HepG2 (cell line): ENCODE measurements at regions not wholly inside any gene's neighbourhood (a gene's known extent, or its start where the extent isn't known, plus 50 kb on each side); places are given as distances from the start of the nearest gene placed in this dataset.

ENCODE experiments used
- ARNTL ChIP-seq: sonication (generic); formaldehyde crosslinking; IDR thresholded peaks from 2 replicates; pipeline ENCODE4 v1.4.0; 2020; ENCODE audit warnings: mild to moderate bottlenecking, missing genetic modification reagents
- FOSL2 ChIP-seq: sonication (generic); formaldehyde crosslinking; IDR thresholded peaks from 2 replicates; pipeline ENCODE4 v1.4.0; 2020; ENCODE audit warnings: missing genetic modification reagents
- HINFP ChIP-seq: sonication (generic); formaldehyde crosslinking; IDR thresholded peaks from 2 replicates; pipeline ENCODE4 v1.4.0; 2020; ENCODE audit warnings: low read depth, mild to moderate bottlenecking, missing genetic modification reagents
- HNRNPLL ChIP-seq: fragments of 200-400 bp; formaldehyde crosslinking; IDR thresholded peaks from 2 replicates; pipeline ENCODE4 v1.6.1; 2017; ENCODE audit warnings: mild to moderate bottlenecking, low read depth, low read length; ENCODE audit not compliant: poor library complexity, severe bottlenecking
- KLF11 ChIP-seq: IDR thresholded peaks from 2 replicates; pipeline ENCODE4 v1.6.1; 2016; ENCODE audit warnings: missing compliant biosample characterization
- MED13 ChIP-seq: sonication (generic); formaldehyde crosslinking; IDR thresholded peaks from 2 replicates; pipeline ENCODE4 v1.5.0; 2020; ENCODE audit warnings: missing genetic modification reagents
- NFYC ChIP-seq: IDR thresholded peaks from 2 replicates; pipeline ENCODE4 v1.6.1; 2016; ENCODE audit warnings: missing genetic modification reagents, missing compliant biosample characterization
- PLRG1 ChIP-seq: fragments of 450-650 bp; conservative IDR thresholded peaks from 2 replicates; pipeline ENCODE4 v1.6.1; 2016
- POLR2G ChIP-seq: fragments of 200-400 bp; formaldehyde crosslinking; IDR thresholded peaks from 2 replicates; pipeline ENCODE4 v1.6.1; 2018; ENCODE audit warnings: mild to moderate bottlenecking, low read depth, low read length, moderate library complexity
- REXO4 ChIP-seq: sonication (generic); formaldehyde crosslinking; IDR thresholded peaks from 2 replicates; pipeline ENCODE4 v1.8.0; 2022; ENCODE audit warnings: missing genetic modification reagents, mild to moderate bottlenecking, borderline replicate concordance
- SKIL ChIP-seq: sonication (generic); formaldehyde crosslinking; IDR thresholded peaks from 2 replicates; pipeline ENCODE4 v1.8.0; 2022; ENCODE audit warnings: missing genetic modification reagents, mild to moderate bottlenecking, moderate library complexity, borderline replicate concordance
- TIGD3 ChIP-seq: sonication (generic); formaldehyde crosslinking; IDR thresholded peaks from 2 replicates; pipeline ENCODE4 v1.5.1; 2020; ENCODE audit warnings: mild to moderate bottlenecking, missing genetic modification reagents, borderline replicate concordance
- TOPORS ChIP-seq: sonication (generic); formaldehyde crosslinking; IDR thresholded peaks from 2 replicates; pipeline ENCODE4 v1.8.0; 2023; ENCODE audit warnings: mild to moderate bottlenecking, missing genetic modification reagents
- ZBTB20 ChIP-seq: sonication (generic); formaldehyde crosslinking; IDR thresholded peaks from 2 replicates; pipeline ENCODE4 v1.8.1; 2023; ENCODE audit warnings: missing genetic modification reagents, low read depth, mild to moderate bottlenecking, borderline replicate concordance
- ZFP36L1 ChIP-seq: sonication (generic); formaldehyde crosslinking; IDR thresholded peaks from 2 replicates; pipeline ENCODE4 v1.8.0; 2022; ENCODE audit warnings: mild to moderate bottlenecking, missing genetic modification reagents, moderate library complexity
- ZFP36L2 ChIP-seq: sonication (generic); formaldehyde crosslinking; IDR thresholded peaks from 2 replicates; pipeline ENCODE4 v1.4.0; 2020; ENCODE audit warnings: missing genetic modification reagents
- ZFP41 ChIP-seq: sonication (generic); formaldehyde crosslinking; IDR thresholded peaks from 2 replicates; pipeline ENCODE4 v1.4.0; 2020; ENCODE audit warnings: mild to moderate bottlenecking, missing genetic modification reagents, borderline replicate concordance
- ZFX ChIP-seq: sonication (generic); formaldehyde crosslinking; IDR thresholded peaks from 2 replicates; pipeline ENCODE4 v1.4.0; 2020; ENCODE audit warnings: mild to moderate bottlenecking, low read depth, missing genetic modification reagents, moderate library complexity
- ZKSCAN8 ChIP-seq: IDR thresholded peaks from 2 replicates; pipeline ENCODE4 v1.6.1; 2016; ENCODE audit warnings: borderline replicate concordance, missing genetic modification reagents, missing compliant biosample characterization
- ZMYM2 ChIP-seq: sonication (generic); formaldehyde crosslinking; IDR thresholded peaks from 2 replicates; pipeline ENCODE4 v1.8.0; 2022; ENCODE audit warnings: mild to moderate bottlenecking, missing genetic modification reagents
- ZNF143 ChIP-seq: sonication (generic); formaldehyde crosslinking; IDR thresholded peaks from 2 replicates; pipeline ENCODE4 v1.4.0; 2020; ENCODE audit warnings: missing genetic modification reagents
- ZNF296 ChIP-seq: sonication (generic); formaldehyde crosslinking; conservative IDR thresholded peaks from 2 replicates; pipeline ENCODE4 v1.5.0; 2020; ENCODE audit warnings: mild to moderate bottlenecking, missing genetic modification reagents
- ZNF562 ChIP-seq: sonication (generic); formaldehyde crosslinking; IDR thresholded peaks from 2 replicates; pipeline ENCODE4 v1.8.0; 2022; ENCODE audit warnings: missing genetic modification reagents, borderline replicate concordance
- ZNF639 ChIP-seq: conservative IDR thresholded peaks from 2 replicates; pipeline ENCODE4 v1.6.1; 2018; ENCODE audit warnings: missing genetic modification reagents
- ZNF672 ChIP-seq: sonication (generic); formaldehyde crosslinking; IDR thresholded peaks from 2 replicates; pipeline ENCODE4 v1.8.1; 2022; ENCODE audit warnings: missing genetic modification reagents

GRCh38 chr2:42978175-42978886 lies 185.9 kb upstream of the HAAO start (continued):
- 0 out of 2 replicates have a peak, but pooled peaks have one; percentile 28 for TF ChIP-seq ZMYM2 (CRISPR knock-in tag)
- 0 out of 2 replicates have a peak, but pooled peaks have one; percentile 65 for TF ChIP-seq REXO4 (CRISPR knock-in tag)
- TF ChIP-seq HINFP = peak; percentile 90
- TF ChIP-seq SKIL (CRISPR knock-in tag) = peak; percentile 95
- TF ChIP-seq ZNF143 (CRISPR knock-in tag) = peak; percentile 55; the same call in 1 of the 2 replicates
- peak; percentile 70; the same call in 1 of the 2 replicates for TF ChIP-seq KLF11 (CRISPR knock-in tag)
- TF ChIP-seq ZNF672 (CRISPR knock-in tag) = no peak
- TF ChIP-seq ZKSCAN8 = peak; percentile 91; the same call in 1 of the 2 replicates
- peak; percentile 29; the same call in 1 of the 2 replicates for TF ChIP-seq NFYC
- no peak for TF ChIP-seq ZFP41 (CRISPR knock-in tag)
- peak; percentile 93 for TF ChIP-seq ZFP36L1
- TF ChIP-seq MED13 (CRISPR knock-in tag) = peak; percentile 99
- peak; percentile 79 for TF ChIP-seq FOSL2 (CRISPR knock-in tag)
- TF ChIP-seq ZFX = peak; percentile 96
- TF ChIP-seq ZBTB20 (CRISPR knock-in tag) = peak; percentile 90
- peak; percentile 83; the same call in 1 of the 2 replicates for TF ChIP-seq TIGD3 (CRISPR knock-in tag)
- no peak for TF ChIP-seq PLRG1
- no peak for TF ChIP-seq TOPORS
- TF ChIP-seq ARNTL (CRISPR knock-in tag) = peak; percentile 97
- TF ChIP-seq POLR2G = peak; percentile 90
- peak; percentile 61 for TF ChIP-seq HNRNPLL
- TF ChIP-seq ZNF639 (CRISPR knock-in tag) = no peak
- TF ChIP-seq ZFP36L2 (CRISPR knock-in tag) = no peak; the same call in 1 of the 2 replicates
- TF ChIP-seq ZNF562 = no peak
- TF ChIP-seq ZNF296 = peak; percentile 74; the same call in 1 of the 2 replicates
